NCI-H2227 treated with DMSO at 0.1 percent for 48 hours (cell line): ENCODE measurements at regions not wholly inside any gene's neighbourhood (a gene's known extent, or its start where the extent isn't known, plus 50 kb on each side); places are given as distances from the start of the nearest gene placed in this dataset.

Experiments
- DNase-seq: peaks from one replicate; lab custom pipeline; 2025; lab: John Stamatoyannopoulos, UW

DNA sequence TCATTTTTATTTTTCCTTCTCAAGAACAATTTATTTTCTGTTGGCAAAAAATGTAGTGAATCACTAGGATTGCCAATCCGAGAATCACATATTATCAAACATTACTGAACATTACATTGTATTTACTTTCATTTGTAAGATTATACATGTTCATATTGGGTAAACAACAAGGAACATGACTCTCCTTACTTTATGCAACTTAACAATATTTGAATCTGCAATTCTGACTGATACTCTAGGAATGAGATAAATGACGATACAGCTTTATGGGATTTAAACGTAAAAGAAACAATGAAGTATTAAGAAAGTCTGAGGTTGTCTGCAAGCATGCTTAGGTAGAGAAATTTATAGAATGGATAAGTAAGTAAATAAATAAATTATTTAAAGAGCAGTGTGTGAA is 2302.9 kb downstream of the MAT2B start:
- no peak for DNase-seq

DNA sequence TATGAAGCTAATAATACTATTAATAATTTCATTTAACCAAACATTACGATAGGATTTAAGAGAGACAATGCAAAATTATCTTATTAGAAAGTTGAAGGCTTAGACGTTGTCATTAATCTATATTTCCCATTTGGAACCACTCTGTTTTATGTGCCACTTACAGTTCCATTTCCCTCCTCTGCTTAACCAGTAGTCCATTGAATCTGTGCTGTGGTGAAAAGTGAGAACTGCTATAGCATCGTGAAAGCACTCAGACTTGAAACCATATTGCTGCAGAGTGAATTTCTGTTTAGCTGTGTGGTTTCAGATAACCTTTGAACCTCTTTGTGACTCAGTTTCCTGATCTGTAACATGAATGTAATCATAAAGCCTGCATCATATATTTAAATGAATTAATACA is 2304.5 kb downstream of the MAT2B start:
- DNase-seq = no peak

DNA sequence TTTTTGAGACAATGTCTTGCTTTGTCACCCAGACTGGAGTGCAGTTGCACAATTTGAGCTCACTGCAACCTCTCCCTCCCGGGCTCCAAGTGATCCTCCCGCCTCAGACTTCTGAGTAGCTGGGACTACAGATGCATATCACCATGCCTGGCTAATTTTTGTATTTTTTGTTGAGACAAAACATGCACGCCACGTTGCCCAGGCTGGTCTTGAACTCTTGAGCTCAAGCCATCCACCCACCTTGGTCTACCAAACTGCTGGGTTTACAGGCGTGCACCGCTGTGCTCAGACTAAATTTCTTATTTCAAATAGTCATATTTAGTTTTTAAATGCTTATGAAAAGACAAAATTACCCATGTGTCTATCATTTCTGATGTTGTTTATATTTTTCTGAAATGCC is 2324.1 kb downstream of the MAT2B start:
- DNase-seq = no peak

DNA sequence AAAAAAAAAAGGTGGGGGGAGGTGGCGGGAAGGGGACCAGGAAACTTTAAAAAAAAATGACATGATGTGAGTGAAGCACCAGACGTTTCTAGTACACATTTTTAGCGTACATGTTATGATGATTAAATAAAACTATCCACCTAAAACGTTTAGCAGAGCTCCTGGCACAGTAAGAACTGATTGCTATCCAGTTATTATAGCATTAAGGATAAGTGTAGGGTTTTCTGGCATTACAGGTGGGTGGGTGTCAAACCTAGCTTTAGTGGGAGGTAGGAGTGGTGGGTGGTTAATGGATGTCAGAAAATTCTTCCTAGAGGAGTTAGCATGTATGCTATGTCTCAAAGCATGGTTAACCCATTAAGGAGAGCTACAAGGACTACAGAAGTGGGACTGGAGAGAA is 2329.5 kb downstream of the MAT2B start:
- DNase-seq = no peak

DNA sequence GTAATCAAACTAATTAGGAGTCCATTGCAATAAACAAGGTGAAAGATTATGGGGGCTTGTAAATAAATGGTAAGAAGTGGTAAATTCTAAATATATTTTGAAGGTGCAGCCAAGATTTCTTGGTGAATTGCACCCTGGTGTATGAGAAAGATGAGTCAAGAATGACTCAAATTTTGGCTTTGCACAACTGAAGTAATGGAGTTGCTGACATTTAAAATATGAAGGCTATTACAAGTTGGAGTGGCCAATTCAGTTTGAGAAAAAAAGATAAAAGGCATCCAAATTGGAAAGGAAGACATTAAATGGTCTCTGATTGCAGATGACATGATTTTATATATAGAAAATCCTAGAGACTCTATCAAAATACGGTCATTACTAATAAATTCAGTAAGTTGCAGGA is 2330.6 kb downstream of the MAT2B start:
- DNase-seq = no peak

DNA sequence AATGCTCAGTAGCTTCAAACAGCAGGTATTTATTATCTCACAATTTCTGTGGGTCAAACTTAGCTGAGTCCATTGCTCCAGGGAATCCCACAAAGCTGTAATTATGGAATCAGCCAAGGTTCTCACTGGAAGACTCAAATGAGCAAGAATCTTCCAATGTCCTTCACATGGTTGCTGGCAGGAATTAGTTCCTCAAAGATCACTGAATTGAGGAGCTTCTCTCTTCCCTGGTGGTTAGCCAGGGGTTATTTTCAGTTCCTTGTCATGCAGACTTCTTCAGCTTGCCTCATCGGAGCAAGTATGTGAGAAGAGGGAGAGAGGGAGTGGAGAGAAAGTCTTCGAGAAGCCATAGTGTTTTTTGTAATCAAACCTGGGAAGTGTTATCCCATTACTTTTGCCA is 2331.9 kb downstream of the MAT2B start:
- no peak for DNase-seq

DNA sequence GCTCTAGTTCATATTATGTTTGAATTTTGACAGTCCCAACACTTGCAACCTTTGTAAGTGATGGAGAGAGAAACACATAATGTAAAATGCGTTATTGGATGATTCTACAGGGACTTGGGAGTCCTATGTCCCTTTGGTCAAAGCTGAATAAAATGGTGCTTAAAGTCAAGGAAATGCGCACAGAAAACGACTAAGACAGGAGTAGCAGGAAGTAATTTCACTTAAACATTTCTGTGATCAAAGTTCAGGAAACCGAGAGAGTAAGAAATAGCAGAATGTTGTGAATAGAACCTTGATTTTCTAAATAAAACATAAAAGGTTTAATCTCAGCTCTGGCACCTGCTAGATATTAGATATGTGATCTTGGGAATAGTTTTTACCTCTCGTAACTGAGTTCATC is 2339.2 kb downstream of the MAT2B start:
- no peak for DNase-seq

DNA sequence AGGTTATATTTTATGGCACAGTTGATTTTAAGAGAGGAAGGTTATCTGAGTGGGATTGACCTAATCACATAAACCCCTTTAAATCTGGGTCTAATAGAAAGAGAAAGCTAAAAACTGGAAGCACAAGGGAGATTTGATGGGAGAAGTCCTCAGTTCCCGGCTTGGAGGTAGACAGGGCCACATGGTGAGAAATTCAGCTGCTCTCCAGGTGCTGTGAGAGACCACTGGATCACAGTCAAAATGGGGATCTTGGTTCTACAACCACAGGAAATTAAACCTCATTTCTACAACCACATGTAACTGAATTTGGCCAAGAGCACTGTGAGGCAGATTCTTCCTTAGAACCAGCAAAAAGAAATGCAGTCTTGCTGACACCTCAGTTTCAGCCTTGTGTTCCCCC is 2352.7 kb downstream of the MAT2B start:
- DNase-seq = no peak

DNA sequence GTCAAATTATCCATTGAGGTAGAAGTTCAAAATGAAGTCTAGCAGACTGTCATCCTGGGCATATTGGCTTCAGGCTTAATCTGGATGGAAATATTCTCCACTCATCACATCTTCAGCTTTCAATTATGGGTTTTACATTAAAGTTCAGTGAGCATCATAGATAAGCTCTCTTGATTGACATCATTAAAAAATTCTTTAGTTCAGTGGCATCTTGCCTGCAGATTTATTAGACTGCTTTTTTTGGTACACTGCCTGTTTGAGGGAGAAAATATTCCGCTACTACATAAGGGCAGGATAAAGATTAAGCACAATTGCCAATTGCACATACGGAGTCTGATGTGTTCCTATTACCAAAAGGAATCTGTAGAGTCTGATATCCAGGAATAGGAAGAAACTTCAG is 2353.8 kb downstream of the MAT2B start:
- no peak for DNase-seq

DNA sequence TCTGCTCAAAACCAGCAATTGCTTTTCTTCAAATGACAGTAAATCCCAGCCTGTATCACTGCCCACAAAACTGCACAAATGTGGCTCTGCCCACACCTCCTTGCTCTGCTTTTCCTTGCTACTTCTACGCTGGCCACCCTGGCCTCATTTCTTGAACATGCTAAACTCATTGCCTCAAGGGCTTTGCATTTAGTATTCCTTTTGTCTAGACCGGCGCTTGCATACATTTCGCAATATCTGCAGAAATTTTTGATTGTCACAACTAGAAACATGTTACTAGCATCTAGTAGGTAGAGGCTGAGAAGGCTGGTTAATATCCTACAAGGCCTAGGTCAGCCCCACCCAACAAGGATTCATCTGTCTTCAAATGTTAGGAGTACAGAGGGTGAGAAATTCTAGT is 2357.8 kb downstream of the MAT2B start:
- DNase-seq = no peak

DNA sequence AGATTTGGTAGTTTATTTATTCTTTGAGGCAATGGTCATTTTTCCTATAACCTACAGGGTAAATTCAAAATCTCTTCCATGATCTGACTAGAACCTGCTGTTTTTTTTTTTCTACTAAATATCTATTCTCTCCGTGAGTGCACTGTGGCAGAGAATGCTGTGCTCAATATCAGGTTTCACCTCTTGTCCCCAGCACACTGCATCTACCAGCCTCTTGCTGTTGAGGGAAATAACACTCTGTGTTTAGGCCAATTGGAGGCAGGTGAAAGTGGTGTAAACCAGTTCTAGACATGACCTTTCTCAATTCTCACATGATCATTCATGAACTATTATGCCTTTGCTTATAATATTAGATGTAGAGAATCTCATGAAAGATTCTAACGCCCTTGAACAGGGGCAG is 2365.9 kb downstream of the MAT2B start:
- no peak for DNase-seq

DNA sequence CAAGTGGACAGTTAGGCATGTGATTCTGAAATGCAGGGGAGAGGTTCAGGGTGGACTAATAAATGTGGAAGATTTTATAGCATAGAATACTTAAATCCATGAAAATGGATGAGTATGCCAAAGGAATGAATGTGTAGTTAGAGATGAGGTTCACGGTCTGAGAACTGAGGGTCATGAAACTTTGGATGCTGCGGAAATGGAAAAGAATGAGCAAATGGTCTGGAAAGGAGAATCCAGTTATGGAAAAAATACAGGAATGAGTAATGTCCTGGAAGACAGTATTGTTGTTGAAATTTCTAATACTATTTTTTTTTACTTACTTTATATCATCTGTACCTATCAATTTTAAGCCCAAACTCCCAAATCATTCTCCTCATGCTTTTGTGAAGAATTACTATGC is 2369.4 kb downstream of the MAT2B start:
- DNase-seq = no peak

DNA sequence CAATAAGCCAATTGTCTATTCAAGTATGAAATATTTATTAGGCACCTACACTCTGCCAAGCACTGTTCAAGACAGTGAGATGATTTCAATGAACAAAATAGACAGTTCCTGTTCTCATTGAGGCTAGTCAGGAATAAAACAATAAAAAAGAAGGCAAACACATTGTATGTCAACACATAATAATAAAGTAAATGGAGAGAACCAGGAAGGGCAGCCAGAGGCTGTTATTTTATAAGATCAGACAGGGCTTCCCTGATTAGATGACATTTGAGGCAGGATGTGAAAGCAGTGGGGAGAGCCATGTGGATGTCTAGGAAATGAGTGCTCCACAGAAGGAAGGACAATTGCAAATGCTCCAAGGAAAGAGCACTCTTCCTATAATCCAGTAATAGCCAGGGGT is 2371.1 kb downstream of the MAT2B start:
- no peak for DNase-seq

DNA sequence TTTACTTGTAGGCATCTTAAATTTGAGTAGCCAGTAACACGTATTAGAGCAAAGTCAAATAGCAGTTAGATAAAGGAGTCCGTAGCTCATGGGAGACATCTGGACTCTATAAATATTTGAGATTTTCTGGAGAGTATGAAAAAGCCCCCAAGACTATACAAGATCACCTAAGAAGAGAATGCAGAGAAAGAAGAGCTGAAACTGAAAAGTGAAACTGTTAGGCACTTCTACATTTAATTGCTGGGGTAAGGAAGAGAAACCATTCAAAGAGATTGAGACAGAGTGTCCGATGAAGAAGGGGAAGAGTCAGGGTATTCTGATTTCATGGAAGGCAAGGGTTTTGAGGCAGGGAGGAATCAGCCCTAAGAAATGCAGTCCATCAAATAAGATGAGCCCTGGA is 2372.1 kb downstream of the MAT2B start:
- no peak for DNase-seq

DNA sequence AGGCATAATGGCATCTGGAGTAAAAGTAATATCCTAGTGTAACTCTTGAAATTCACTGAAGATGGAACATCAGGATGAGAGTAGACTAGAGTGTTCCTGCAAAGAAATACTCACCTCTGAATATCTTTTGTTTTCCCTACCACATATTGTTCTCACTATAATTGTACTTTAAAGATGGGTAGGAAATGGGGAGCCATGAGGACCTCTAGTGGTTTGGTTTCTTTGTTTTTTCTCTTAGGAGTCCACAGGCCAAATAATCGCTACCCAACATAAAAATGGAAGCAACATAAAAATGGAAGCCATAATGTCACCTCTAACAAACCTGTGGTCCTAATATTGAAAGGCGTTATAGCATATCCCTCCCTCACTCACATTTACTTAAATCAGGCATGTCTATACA is 2375.8 kb downstream of the MAT2B start:
- DNase-seq = no peak

DNA sequence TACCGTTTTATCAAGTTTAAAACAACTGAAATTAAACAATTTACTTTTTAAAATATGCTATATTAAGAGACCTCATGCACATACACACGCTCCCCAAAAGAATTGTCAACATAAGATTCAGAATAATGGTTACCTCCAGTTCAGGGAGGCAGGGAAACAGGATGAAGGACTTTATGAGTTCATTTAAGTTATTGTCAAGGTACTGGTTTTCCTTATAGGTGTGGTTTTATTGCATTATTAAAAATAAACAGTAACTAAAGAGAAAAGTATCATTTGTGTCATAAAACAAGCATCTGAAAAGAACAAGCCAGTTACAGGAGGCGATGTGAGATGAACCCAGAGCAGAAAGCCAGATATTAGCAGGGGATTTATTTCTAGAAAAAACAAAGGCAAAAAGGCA is 2376.7 kb downstream of the MAT2B start:
- no peak for DNase-seq

DNA sequence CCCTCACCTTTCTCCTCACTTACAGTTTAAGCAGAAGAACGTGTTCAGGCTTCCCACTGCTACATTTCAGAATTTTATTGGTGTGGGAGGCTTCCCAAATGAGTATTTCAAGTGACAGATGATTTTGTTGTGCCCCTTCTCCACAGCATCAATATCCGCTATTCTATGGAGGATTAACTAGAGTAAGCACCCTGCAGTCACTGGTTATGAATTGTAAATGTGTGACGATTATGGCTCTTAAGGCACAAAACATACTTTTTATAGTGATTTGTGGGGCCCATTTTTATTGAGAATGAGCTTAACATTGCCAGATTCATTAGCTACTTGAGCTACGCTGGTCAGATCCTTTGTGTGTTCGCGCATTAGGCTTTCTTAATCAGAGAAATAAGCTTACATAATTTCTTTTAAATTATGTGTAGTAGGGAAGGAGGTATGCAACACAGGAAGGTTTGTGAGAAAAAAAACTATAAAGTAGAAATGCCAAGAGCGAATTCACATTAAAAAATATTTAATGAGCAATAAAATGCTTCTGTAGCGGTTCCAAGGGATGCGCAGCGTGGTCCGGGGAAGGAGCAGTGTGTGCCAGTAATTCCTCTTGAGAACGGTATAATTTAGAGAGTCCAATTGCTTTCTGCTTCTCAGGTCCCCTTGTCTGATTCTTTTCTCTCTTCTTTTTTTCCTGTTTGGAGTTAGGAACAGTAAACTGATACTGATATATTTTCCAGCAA is 2380.4 kb downstream of the MAT2B start:
- no peak for DNase-seq

DNA sequence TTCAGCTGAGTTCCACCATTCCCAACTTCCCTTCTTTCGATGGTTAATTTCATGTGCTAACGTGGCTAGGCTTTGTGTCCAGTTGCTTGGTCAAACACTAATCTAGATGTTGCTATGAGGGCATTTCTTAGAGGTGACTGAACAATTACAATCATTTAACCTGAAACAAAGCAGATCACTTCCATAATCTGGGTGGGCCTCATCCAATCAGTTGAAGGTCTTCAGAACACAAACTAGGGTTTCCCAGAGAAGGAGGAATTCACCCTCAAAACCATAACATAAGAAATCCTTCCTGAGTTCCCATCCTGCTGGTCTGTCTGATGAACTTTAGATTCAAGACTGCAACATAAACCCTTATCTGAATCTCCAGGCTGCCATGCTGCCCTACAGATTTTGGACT is 2381.7 kb downstream of the MAT2B start:
- DNase-seq = no peak

DNA sequence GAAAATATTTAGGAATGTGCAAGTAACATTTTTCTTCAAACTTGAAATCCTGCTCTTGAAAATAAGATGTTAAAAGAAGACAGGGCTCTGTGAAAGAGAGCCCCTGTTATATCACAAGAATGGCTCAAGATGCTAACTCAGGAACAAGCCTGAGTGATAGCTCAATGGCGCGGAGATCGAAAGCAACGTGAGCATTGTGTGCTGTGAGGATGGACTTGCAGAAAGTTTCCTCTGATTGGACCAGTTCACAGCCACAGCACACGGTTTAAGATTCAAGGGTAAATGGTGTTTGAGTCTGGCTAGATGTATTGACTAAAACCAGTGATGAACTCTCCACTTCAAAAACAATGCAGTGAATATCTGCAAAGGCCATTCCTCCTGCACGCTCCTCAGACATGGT is 2387.0 kb downstream of the MAT2B start:
- no peak for DNase-seq

DNA sequence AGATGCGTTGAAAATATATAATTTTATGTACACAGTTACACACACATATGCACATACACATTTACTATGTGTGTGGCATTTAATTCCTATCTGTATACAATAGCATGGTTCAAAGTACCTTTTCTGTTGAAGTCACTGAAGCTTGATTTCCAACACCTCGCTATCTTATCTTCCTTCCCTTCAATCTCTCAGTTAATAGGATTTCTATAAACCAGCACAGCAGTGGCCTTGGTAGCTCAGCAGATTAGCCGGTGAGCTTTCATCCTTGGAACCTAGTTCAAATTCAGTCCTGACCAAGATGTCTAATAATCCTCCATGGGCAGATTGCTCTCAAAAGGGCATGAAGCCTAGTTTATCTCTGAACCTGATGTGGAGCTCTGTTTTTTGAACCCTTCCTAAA is 2389.5 kb downstream of the MAT2B start:
- DNase-seq = no peak

DNA sequence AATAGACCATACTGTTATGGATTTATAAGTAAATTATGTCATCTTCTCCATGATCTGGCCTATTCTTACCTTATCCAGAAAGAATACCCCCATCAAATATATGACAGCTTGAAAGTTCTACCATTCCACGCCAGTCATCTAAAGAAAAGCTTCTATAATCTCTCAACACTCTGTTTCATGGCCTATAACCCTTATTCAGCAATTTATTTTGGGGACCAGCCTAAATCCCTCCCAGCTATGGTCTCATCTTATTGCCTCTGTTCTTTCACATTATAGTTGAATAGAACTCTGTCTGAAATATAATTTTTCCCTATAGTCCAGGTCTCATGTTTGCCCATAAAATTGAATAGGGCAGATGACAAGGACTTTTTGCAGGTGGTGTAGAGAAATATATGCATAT is 2387.6 kb upstream of the WWC1 start:
- no peak for DNase-seq

DNA sequence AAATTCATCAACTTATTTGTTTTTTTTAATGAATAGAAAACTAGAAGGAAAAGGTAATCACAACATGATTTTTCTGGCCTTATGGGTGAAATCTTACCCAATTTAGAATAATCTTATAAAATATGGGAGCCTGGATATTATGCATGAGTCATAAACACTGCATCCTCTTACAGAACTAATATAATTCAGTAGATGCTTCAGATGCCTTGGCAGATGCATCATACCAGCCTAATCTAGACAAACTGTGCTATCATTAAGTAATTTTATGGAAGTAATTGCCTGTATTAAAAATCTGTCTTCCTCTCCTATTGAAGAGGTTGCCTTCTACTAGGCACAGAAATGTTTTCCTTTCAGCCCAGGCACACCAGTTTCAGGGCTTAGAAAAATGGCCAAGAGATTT is 2384.6 kb upstream of the WWC1 start:
- DNase-seq = no peak

DNA sequence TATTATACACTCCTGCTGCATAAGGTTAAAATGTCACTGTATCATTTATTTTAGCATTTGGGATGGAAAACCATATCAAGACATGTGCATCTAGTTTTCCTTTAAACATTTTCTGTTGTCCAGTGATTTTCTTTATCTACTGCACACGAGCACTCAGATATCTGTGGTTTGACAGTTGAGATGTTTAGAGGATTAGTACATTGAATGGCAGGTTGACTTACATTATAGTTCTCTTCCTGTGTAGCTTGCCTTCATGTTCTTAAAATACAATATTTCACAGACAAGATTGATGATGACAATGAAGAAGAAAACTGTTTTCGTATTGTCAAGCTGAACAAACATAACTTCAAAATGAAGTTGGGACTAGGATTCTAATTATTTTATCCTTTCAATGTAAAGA is 2378.4 kb upstream of the WWC1 start:
- no peak for DNase-seq

DNA sequence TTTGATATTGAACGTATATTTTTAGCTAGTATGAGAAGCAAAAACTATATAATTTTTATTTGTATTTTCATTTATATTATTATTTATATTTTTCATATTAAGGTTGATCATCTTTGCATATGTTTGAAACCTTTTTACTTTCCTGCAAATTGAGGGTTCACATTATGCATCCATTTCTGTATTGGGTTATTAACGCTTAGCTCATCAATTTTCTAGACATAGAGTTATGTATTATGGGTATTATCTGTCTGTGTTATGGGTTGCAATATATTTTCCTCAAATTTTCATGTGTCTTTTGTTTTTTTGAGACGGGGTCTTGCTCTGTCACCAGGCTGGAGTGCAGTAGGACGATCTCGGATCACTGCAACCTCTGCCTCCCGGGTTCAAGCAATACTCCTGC is 2377.0 kb upstream of the WWC1 start:
- no peak for DNase-seq

DNA sequence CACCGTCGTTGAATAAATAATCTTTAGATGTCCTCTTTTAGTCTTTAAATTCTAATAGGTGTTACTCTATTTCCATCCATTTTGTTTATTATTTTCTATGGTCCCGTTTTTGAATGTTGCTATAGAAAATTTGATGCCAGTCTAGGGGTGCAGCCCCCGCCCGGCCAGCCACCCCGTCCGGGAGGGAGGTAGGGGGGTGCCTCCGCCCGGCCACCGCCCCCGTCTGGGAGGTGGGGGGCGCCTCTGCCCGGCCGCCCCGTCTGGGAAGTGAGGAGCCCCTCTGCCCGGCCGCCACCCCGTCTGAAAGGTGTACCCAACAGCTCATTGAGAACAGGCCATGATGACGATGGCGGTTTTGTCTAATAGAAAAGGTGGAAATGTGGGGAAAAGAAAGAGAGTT is 2372.2 kb upstream of the WWC1 start:
- DNase-seq = no peak
